ENCODE measurements at regions not wholly inside any gene's neighbourhood (a gene's known extent, or its start where the extent isn't known, plus 50 kb on each side); places are given as distances from the start of the nearest gene placed in this dataset.

DNA sequence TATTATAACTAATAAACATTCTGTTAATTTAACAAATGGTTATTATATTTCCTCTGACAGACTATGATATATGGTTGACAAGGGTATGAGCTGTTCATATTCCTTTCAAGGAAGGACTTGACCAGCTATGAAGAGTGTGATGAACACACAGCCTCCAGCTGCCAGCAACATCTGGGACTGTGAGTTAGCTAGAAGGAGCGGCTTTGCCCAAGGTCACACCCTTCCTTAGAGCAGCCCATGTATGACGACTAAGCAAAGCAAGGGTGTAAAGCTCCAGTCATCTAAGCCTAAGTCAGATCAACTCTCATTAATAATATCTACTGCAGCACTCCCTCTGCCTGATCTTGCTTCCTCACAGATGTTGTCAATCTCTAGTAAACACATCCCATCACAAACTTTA is 355.4 kb downstream of the PLPP3 start:
- TF ChIP-seq, protein P1, sequence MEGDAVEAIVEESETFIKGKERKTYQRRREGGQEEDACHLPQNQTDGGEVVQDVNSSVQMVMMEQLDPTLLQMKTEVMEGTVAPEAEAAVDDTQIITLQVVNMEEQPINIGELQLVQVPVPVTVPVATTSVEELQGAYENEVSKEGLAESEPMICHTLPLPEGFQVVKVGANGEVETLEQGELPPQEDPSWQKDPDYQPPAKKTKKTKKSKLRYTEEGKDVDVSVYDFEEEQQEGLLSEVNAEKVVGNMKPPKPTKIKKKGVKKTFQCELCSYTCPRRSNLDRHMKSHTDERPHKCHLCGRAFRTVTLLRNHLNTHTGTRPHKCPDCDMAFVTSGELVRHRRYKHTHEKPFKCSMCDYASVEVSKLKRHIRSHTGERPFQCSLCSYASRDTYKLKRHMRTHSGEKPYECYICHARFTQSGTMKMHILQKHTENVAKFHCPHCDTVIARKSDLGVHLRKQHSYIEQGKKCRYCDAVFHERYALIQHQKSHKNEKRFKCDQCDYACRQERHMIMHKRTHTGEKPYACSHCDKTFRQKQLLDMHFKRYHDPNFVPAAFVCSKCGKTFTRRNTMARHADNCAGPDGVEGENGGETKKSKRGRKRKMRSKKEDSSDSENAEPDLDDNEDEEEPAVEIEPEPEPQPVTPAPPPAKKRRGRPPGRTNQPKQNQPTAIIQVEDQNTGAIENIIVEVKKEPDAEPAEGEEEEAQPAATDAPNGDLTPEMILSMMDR (IDR thresholded peaks at IDR 0.05): no peak
- no peak for TF ChIP-seq POLR2A (IDR thresholded peaks at IDR 0.05)

All from lower leg skin (tissue), 3 donors.